Endometrial microvascular endothelial cells (primary cell): ENCODE measurements at regions not wholly inside any gene's neighbourhood (a gene's known extent, or its start where the extent isn't known, plus 50 kb on each side); places are given as distances from the start of the nearest gene placed in this dataset.
"Not testable (repeated sequence)": the region's sequence is repeated elsewhere in the genome, so short reads cannot be mapped to it uniquely, and the experiment has no call there.

ENCODE experiments used
- in situ Hi-C: cut with HindIII; loops from 2 replicates; pipeline ENCODE4 v1.10.0; 2017; ENCODE audit warnings: low sequenced_read_pairs, low pct_unique_long_range_greater_than_20kb; ENCODE audit errors: inconsistent ontology term

- in situ Hi-C loops, result no loop called here
Measured at GRCh38 chr2:121818546-121818945, 63.1 kb downstream of the TSN start.

DNA sequence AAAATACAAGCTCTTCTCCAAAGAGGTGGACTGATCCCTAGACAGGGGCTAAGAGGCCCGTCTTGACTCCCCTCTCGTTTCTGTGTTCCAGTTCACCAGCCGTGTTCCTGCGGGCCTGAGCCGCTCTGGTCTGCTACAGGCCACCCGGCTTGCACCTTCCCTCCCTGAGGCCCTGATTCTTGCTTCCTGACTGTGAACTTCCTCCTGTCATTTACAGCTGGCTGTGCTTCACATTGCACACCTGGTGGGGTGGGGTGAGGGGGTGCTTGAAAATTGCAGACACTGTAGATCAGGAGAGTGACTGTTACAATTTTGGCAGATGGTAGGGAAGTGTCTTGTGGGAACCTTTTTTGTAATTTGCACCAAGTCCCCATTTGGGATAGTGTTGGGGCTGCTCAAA lies 64.4 kb downstream of the TSN start:
- in situ Hi-C loops, result no loop called here

GRCh38 chr2:121821476-121822158 lies 66.2 kb downstream of the TSN start:
- in situ Hi-C loops, result no loop called here

DNA sequence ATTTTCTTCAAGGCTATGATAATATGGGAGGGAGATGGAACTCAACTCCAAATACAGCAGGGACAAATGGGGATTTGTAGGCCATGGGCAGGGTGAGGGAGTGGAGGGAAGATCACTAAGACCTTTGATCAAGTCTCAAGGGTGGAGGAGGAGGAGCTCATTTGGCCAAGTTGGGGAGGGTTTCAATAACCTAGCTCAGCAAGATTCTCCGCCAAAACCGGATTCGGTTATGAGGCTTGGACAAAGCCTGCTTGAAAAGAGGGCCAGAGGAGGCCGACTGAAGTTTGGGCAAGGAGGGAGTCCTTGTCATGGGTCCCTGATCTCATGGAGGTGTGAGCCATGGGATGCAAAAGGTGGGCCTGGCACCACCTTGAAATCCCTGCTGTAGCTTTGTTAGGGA lies 68.8 kb downstream of the TSN start:
- in situ Hi-C loops, result no loop called here

DNA sequence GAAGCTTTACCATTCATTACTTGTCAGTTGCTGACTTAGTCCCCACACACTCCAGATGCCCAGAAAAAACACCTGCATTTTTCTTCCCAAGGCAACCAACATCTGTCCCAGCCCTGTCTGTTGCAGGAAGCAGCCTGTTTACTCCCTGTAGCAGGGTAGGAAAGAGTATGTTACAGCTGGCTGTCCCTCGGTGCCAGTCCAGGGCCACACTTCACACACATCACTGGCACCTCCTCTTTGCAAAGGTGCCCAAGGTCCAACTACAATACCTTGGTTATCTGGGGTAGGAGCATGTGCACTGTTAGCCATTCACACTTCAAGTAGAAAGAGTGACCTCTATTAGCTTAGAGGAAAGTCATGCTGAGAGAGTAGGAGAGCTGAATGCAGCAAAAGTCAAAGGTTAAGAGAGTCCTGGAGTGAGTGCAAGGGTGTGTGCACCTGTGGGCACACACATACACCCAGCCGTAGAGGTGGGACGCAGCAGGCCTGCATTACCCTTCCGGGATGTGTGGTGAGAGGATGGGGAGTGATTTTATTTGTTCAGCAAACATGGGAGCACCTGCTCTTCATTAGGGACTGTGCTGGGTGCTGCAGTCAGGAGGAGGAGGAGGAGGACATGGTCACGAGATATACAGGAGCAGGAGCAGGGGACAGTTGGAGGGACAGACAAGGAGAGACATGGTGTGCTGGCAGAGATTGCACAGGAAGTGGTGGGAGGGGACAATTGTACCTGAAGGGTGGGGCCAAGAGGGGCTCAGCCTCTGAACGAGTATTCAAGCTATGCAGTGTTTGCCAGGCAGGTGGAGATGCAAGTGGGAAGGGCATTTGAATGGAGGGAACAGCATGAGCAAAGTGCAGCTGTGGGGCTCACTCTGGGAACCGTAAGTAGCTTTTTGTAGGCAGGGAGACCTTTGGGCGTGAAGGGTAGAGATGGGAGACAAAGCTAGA lies 69.8 kb downstream of the TSN start:
- in situ Hi-C loops, result no loop called here

- in situ Hi-C loops, result no loop called here
Measured at GRCh38 chr2:121826036-121826435, 70.6 kb downstream of the TSN start.

DNA sequence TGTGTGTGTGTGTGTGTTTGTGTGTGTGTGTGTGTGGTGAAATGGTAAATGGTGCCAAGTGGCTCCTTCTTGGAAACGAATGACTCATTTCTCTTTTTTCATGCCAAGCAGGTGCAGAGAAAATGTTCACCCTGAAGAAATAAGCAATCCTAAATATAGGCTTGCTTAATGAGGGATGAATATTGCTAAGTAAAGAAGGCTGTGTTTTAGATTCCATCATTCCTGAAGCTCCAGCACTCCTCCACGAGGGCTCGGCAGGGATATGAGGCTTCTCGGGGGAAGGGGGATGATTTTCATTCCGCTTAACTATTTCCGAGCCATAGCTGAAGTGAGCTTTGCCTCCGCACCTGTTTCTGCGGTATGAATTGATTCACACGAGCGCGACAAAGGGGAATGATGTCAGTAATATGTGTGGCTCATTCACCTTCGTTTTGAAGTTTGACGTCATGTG lies 72.9 kb downstream of the TSN start:
- in situ Hi-C loops, result no loop called here

DNA sequence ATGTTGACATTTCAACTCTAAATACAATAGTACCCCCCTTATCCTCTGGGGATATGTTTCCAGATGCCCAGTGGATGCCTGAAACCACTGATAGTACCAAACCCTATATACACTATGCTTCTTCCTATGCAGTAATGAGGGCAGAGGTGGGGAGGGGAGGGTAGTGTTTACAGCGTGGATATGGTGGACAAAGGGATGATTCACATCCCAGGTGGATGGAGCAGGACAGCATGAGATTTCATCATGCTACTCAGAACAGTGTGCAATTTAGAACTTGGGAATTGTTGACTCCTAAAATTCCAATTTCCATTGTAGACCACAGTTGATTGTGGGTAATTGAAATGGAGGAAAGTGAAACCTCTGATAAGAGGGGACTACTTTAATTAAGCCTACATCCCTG lies 75.4 kb downstream of the TSN start:
- in situ Hi-C loops, result no loop called here

- in situ Hi-C loops, result no loop called here
Measured at GRCh38 chr2:121831841-121832240, 76.4 kb downstream of the TSN start.

GRCh38 chr2:121832412-121833357 lies 77.2 kb downstream of the TSN start:
- in situ Hi-C loops, result no loop called here

DNA sequence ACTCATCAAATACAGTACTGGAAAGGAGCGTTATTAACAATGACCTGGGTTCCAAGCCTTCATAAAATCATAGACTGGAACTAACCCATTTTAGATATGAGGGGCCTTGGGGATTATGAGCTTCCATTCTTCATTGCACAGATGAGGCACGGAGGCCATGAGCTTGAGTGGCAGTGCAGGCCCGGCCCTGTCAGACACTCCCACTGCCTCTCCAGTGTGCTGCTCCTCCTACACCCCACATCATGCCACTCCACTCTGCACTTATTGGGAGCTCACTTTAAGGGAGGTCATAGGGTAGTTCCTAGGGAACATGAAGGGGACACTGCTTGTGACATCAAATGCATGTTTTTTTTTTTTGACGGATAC lies 77.9 kb downstream of the TSN start:
- in situ Hi-C loops, result no loop called here

- in situ Hi-C loops, result no loop called here
Measured at GRCh38 chr2:121836611-121837010, 81.2 kb downstream of the TSN start.

- in situ Hi-C loops, result no loop called here
Measured at GRCh38 chr2:121837591-121837990, 82.1 kb downstream of the TSN start.

GRCh38 chr2:121838551-121838950 lies 83.1 kb downstream of the TSN start:
- in situ Hi-C loops, result no loop called here

GRCh38 chr2:121839584-121839983 lies 84.1 kb downstream of the TSN start:
- in situ Hi-C loops, result no loop called here

- in situ Hi-C loops, result no loop called here
Measured at GRCh38 chr2:121849236-121849635, 93.8 kb downstream of the TSN start.

GRCh38 chr2:121853149-121853548 lies 97.7 kb downstream of the TSN start:
- in situ Hi-C loops, result not testable (repeated sequence)

- in situ Hi-C loops, result no loop called here
Measured at GRCh38 chr2:121855510-121855909, 100.1 kb downstream of the TSN start.

GRCh38 chr2:121856360-121856759 lies 100.9 kb downstream of the TSN start:
- in situ Hi-C loops, result no loop called here
